ENCODE measurements at regions not wholly inside any gene's neighbourhood (a gene's known extent, or its start where the extent isn't known, plus 50 kb on each side); places are given as distances from the start of the nearest gene placed in this dataset.

GRCh38 chr3:13222131-13222530 is 148.9 kb upstream of the IQSEC1 start:
- Histone ChIP-seq H3K9me3 (no peaks in the 10 kb centered on the region), H3K27me3 (no peaks in the 10 kb centered on the region), H3K36me3 (no peaks in the 10 kb centered on the region), H3K4me1 (peaks cover 0 to 37% (median 0%) of the 10 kb centered on the region in 4 donors), H3K4me3 (no peak overlapping the region), H3K27ac (no peak overlapping the region)
- DNase-seq, result no peak
- TF ChIP-seq POLR2A (IDR thresholded peaks at IDR 0.05) (no peak), CTCF (IDR thresholded peaks at IDR 0.05) (no peak)
- no peak for ATAC-seq
- 81% methylated on average over 8 of the region's 9 CpGs for WGBS (ENCODE audit: insufficient coverage, low coverage, low lambda C conversion rate, missing lambda C conversion rate)
- intact Hi-C loops (cut with DNase I), result no loop called here

DNA sequence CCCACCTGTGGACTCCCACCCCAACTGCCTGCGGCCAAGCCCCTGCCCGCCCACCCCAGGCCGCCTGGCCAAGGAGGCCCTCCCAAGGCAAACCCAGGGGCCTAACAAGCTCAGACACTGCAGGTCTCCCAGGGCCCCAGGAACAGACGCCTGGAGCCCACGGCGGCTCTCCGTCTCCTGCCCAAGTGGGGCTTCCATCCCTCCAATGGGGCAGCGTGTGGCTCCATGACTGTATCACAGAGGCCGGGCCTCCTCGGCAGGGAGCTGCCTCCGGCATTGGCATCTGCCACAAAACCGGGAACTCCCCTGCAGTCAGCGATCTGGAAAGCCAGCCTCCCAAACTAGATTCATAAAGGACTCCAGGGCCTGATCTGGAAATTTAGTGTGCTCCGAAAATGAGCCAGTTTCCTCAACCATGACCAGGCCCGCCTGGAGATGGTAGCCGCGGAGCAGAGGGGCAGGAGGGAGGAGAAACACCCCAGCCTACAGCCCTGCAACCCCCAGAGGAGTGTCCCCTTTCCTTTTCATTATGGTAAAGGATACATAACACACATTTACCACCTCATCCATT is 148.3 kb upstream of the IQSEC1 start:
- H3K4me1 ChIP-seq, result peaks cover 0 to 37% (median 0%) of the 10 kb centered on the region in 4 donors
- TF ChIP-seq POLR2A (IDR thresholded peaks at IDR 0.05), result no peak
- H3K4me3 ChIP-seq, result no peak overlapping the region
- H3K27ac ChIP-seq, result no peak overlapping the region
- H3K36me3 ChIP-seq, result no peaks in the 10 kb centered on the region
- peak in 1 of 3 donors; percentile 37 for DNase-seq
- intact Hi-C loops (cut with DNase I), result no loop called here
- ATAC-seq, result no peak
- H3K9me3 ChIP-seq, result no peaks in the 10 kb centered on the region
- no peaks in the 10 kb centered on the region for H3K27me3 ChIP-seq
- WGBS (ENCODE audit: insufficient coverage, low coverage, low lambda C conversion rate, missing lambda C conversion rate), result no CpG with 5 or more reads among the region's 17 CpGs

GRCh38 chr3:13220991-13221390 is 147.8 kb upstream of the IQSEC1 start:
- no peaks in the 10 kb centered on the region for H3K9me3 ChIP-seq
- intact Hi-C loops (cut with DNase I), result no loop called here
- no peak overlapping the region for H3K4me3 ChIP-seq
- 94% methylated on average over 2 of the region's 8 CpGs for WGBS (ENCODE audit: insufficient coverage, low coverage, low lambda C conversion rate, missing lambda C conversion rate)
- no peaks in the 10 kb centered on the region for H3K27me3 ChIP-seq
- DNase-seq, result peak in 1 of 3 donors; percentile 37
- peaks cover 0 to 43% (median 0%) of the 10 kb centered on the region in 4 donors for H3K4me1 ChIP-seq
- no peaks in the 10 kb centered on the region for H3K36me3 ChIP-seq
- H3K27ac ChIP-seq, result no peak overlapping the region
- TF ChIP-seq CTCF (IDR thresholded peaks at IDR 0.05) (no peak), POLR2A (IDR thresholded peaks at IDR 0.05) (no peak)
- no peak for ATAC-seq

DNA sequence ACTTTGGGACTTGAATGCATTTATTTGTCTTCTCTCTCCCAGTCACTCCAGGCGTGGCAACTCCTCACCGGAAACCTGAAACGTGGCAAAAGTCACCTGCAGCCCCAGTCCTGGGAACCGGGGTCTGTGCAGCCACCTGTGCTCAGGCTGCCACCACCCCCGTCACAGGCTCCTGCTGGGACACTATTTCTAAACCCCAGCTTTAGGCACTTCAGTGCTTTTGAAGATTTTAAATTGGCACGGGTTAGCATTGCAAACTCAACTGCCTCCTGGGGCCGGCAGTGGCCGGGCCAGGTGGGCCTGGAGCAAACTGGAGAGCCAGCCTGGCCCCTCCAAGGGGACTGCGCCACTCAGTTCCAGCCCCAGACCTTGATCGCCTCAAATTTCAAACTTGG is 146.7 kb upstream of the IQSEC1 start:
- no peaks in the 10 kb centered on the region for H3K9me3 ChIP-seq
- 63% methylated on average over 5 of the region's 10 CpGs for WGBS (ENCODE audit: insufficient coverage, low coverage, low lambda C conversion rate, missing lambda C conversion rate)
- ATAC-seq, result no peak
- no peaks in the 10 kb centered on the region for H3K27me3 ChIP-seq
- DNase-seq, result peak in 2 of 3 donors; percentile 7 to 42
- intact Hi-C loops (cut with DNase I), result no loop called here
- H3K4me3 ChIP-seq, result no peak overlapping the region
- H3K36me3 ChIP-seq, result no peaks in the 10 kb centered on the region
- no peak for TF ChIP-seq CTCF (IDR thresholded peaks at IDR 0.05)
- TF ChIP-seq POLR2A (IDR thresholded peaks at IDR 0.05), result no peak
- peaks cover 0 to 40% (median 0%) of the 10 kb centered on the region in 4 donors for H3K4me1 ChIP-seq
- no peak overlapping the region for H3K27ac ChIP-seq

- Histone ChIP-seq H3K27me3 (no peaks in the 10 kb centered on the region), H3K4me3 (no peak overlapping the region), H3K4me1 (peaks cover 0 to 34% (median 0%) of the 10 kb centered on the region in 4 donors), H3K9me3 (no peaks in the 10 kb centered on the region), H3K36me3 (no peaks in the 10 kb centered on the region), H3K27ac (no peak overlapping the region)
- no peak for TF ChIP-seq CTCF (IDR thresholded peaks at IDR 0.05)
- no peak for TF ChIP-seq POLR2A (IDR thresholded peaks at IDR 0.05)
- ATAC-seq, result peak; percentile 74 to 79 (median 77)
- peak; percentile 80 to 88 (median 84) for DNase-seq
- 47% methylated on average over 11 of the region's 20 CpGs for WGBS (ENCODE audit: insufficient coverage, low coverage, low lambda C conversion rate, missing lambda C conversion rate)
- intact Hi-C loops (cut with DNase I), result no loop called here
These were observed 146.1 kb upstream of the IQSEC1 start for GRCh38 chr3:13219077-13219901.

Data from right lobe of liver (tissue), 6 donors.